ENCODE measurements at regions not wholly inside any gene's neighbourhood (a gene's known extent, or its start where the extent isn't known, plus 50 kb on each side); places are given as distances from the start of the nearest gene placed in this dataset.

GRCh38 chr3:23079976-23080375 lies 123.2 kb upstream of the UBE2E2 start:
- no peak for TF ChIP-seq CEBPB (IDR thresholded peaks at IDR 0.05; ENCODE audit: low read depth)
- TF ChIP-seq CTCF (IDR thresholded peaks at IDR 0.05 in 2 of 3, conservative IDR thresholded peaks at IDR 0.05 in 1 of 3; ENCODE audit: borderline replicate concordance in 1 of 3, insufficient read depth in 1 of 3, low read depth in 2 of 3, low read length in 2 of 3) = no peak
- no peak for TF ChIP-seq POLR2AphosphoS5 (IDR thresholded peaks at IDR 0.05; ENCODE audit: low read depth, low read length)
- TF ChIP-seq TCF7L2 (IDR thresholded peaks at IDR 0.05; ENCODE audit: borderline replicate concordance, extremely low read depth, insufficient read depth, insufficient read length) = no peak
- no peak for TF ChIP-seq EGR1 (IDR thresholded peaks at IDR 0.05; ENCODE audit: low read depth)
- no peak for TF ChIP-seq EZH2 (IDR thresholded peaks at IDR 0.05)
- no peak for TF ChIP-seq CBX3 (IDR thresholded peaks at IDR 0.05; ENCODE audit: low read depth)
- TF ChIP-seq RAD21 (IDR thresholded peaks at IDR 0.05; ENCODE audit: low read depth) = no peak
- TF ChIP-seq SIN3A (IDR thresholded peaks at IDR 0.05; ENCODE audit: low read depth) = no peak
- no peak for TF ChIP-seq POLR2A (IDR thresholded peaks at IDR 0.05; ENCODE audit: borderline replicate concordance, extremely low read depth, insufficient read depth, insufficient read length)
- no peak for TF ChIP-seq MAX (IDR thresholded peaks at IDR 0.05)
- no peak for TF ChIP-seq JUND (IDR thresholded peaks at IDR 0.05)
- TF ChIP-seq ATF3 (IDR thresholded peaks at IDR 0.05) = no peak
